Pulmonary artery endothelial cell (primary cell): ENCODE measurements at regions not wholly inside any gene's neighbourhood (a gene's known extent, or its start where the extent isn't known, plus 50 kb on each side); places are given as distances from the start of the nearest gene placed in this dataset.

ENCODE experiments used
- DNase-seq: peaks from one replicate; pipeline ENCODE4 v3.0.0-alpha.2; 2011; ENCODE audit warnings: low read depth, low spot score

- no peak for DNase-seq
Measured at GRCh38 chrX:58051346-58051745, 141.1 kb upstream of the ZXDA start.

GRCh38 chrX:58044130-58044529 is 133.9 kb upstream of the ZXDA start:
- DNase-seq = no peak

- peak; percentile 15 for DNase-seq
Measured at GRCh38 chrX:58025979-58026378, 115.7 kb upstream of the ZXDA start.

- DNase-seq = no peak
Measured at GRCh38 chrX:57985951-57986350, 75.7 kb upstream of the ZXDA start.

GRCh38 chrX:57984620-57985019 is 74.4 kb upstream of the ZXDA start:
- no peak for DNase-seq

GRCh38 chrX:57977992-57978391 is 67.7 kb upstream of the ZXDA start:
- DNase-seq = no peak

GRCh38 chrX:57964975-57965374 is 54.7 kb upstream of the ZXDA start:
- DNase-seq = no peak
